NCI-H1092 treated with DMSO at 0.1 percent for 48 hours (cell line): ENCODE measurements at regions not wholly inside any gene's neighbourhood (a gene's known extent, or its start where the extent isn't known, plus 50 kb on each side); places are given as distances from the start of the nearest gene placed in this dataset.

Source experiments
- DNase-seq: peaks from one replicate; lab custom pipeline; 2025; lab: John Stamatoyannopoulos, UW

DNA sequence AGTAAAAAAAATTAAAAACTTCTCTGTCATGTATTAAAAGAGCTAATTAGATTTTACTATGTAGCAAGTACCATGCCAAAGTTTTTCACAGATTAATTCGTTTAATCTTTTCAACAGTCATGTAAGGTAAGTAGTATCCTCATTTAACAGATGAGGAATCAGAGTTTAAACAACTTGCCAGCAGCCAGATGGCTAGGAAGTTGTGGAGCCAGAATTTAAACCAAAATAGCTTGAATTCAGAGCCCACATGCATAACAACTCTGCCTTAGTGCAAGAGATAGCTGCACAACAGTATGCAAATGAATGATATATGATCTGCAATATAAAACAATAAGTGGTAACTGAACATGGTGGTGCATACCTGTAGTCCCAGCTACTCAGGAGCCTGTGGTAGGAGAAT lies 75.3 kb downstream of the NAP1L3 start:
- DNase-seq: no peak

DNA sequence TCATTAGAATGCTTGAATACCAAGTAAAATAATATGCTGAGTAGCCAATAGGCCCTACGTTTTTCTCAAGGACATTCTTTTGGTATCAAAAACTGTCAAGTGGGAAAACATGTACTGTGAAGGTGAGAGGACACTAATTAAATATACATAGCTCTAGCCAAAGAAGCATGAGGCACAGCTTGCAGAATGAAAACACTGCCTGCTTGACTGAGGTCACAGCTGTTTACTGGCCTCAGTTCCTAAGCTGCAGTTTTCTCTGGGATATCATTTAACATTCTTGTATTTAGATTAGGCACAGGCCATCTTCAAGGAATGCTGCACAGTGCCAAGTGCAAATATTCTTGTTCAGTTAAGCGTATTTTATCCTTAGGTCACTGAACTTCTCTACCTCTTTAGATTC lies 78.6 kb downstream of the NAP1L3 start:
- DNase-seq: no peak

DNA sequence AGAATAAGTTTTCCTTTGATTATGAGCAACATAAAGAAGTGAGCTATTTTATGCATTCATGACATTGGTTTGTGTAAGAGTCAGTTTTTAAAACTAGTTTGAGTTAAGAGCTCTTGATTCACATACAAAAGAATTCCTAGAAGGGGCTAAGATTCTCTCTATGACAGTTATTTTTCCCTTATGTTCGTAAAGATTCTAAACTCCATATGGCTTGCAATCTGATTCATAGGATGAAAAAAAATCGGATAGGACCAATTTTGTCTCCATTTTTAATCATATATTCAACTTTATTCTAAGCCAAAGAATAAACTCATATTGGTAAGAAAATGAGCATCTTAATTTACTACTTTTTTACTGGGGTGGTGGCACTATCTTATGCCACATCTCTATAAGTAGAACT lies 79.4 kb downstream of the NAP1L3 start:
- no peak for DNase-seq

DNA sequence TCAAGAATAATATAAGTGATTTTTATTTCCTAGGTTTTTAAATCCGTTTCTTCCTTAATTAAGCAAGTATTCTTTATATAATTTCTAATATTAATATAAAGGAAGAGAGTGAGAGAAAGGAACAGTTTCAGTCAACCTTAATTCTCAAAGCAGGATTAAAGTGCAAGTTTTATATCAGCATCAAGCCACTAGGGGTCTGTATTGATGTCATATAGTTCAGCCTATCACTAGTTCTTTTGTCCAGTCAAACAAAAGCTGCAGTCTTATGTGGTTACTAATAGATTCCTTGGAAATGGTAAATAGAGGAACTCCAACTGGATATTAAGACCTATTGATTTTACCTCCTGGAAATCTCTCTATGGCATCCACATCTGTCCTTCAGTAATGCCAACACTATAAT lies 82.0 kb downstream of the NAP1L3 start:
- DNase-seq: no peak

DNA sequence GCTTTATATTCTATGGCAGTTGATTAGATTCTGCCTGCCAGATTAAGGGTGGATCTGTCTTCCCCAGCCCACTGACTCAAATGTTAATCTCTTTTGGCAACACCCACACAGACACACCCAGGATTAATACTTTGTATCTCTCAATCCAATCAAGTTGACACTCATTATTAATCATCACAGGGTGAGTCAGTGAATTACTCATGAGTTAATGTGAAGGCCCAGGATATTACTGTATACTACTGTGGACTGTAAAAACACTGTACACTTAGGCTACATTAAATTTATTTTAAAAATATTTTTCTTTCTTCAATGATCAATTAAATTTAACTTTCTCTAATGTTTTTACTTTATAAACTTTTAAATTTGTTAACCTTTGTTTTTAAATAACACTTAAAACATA lies 87.7 kb downstream of the NAP1L3 start:
- no peak for DNase-seq

- DNase-seq: no peak
These were observed 92.7 kb downstream of the NAP1L3 start for GRCh38 chrX:93580634-93581033.

- peak; percentile 1 for DNase-seq
These were observed 134.8 kb downstream of the NAP1L3 start for GRCh38 chrX:93538575-93538974.

DNA sequence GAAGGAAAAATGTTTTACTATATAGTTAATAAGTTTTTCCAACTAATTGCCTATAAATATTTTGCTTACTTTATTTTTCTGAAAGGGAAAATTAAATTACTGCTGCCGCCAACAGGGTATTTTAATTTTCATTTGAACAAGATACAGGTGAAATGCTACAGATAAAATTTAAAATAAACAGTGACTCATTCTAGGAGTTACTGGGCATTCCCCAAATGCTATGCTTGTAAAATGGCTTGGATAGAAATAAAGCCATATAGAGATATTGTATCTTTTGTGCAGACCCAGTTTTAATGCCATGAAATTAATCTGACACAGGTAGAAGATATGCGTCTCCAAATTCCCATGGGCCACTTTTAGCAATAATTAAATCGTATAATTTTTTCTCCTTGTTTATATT lies 144.5 kb downstream of the NAP1L3 start:
- DNase-seq: no peak
